ENCODE measurements at regions not wholly inside any gene's neighbourhood (a gene's known extent, or its start where the extent isn't known, plus 50 kb on each side); places are given as distances from the start of the nearest gene placed in this dataset.

DNA sequence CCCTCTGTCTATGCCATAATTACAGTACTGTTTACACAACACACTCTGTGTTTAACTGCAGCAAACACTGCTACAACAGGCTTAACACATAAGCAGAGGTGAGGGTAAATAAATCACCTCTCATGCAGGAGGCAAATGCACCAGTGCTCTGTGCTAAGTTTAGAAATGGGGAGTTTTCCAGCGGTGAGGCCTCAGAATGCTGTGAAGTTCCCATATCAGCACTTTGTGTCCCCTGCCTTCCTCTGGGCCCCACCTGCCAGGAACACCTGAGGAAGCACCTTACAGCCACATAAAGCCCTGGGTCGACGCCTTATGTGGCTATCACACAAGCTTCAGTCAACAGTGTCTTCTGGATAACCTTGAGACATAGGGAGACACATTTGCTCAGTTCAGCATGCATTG is 304.5 kb downstream of the HAPSTR1 start:
- H3K79me2 ChIP-seq (ENCODE audit: insufficient read depth): no peaks in the 10 kb centered on the region
- in situ Hi-C loops (cut with MboI): no loop called here
- no peak for TF ChIP-seq EZH2phosphoT487 (IDR thresholded peaks at IDR 0.05; ENCODE audit: insufficient read depth, low read depth)
- no peak for TF ChIP-seq EZH2 (IDR thresholded peaks at IDR 0.05; ENCODE audit: insufficient read depth, poor library complexity, severe bottlenecking)

DNA sequence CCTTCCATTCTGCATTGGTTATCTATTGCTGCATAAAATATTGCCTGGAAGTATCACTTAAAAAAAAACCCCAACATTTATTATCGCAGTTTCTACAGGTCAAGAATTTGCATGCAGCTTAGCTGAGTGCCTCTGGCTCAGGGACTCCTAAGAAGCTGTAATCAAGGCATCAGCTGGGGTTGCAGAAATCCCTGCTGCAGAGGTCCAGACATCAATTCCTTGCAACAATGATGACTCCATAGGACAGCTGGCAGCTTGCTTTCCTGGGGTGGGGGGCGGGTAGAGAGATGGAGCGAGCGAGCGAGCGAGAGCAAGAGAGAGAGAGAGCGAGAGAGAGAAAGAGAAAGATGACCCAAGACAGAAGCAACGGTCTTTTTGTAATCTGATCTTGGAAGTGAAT is 308.1 kb downstream of the HAPSTR1 start:
- 34 to 35% methylated on average over 8 of the region's 8 CpGs for WGBS, 2 experiments (ENCODE audit: low coverage in 1 of 2, low lambda C conversion rate in 2 of 2, missing lambda C conversion rate in 2 of 2)
- Histone ChIP-seq H3K9me2 (ENCODE audit: insufficient read depth) (no peaks in the 10 kb centered on the region), H3K79me2 (ENCODE audit: insufficient read depth) (no peaks in the 10 kb centered on the region), H3K4me3 (no peak overlapping the region), H3K9me3 (ENCODE audit: low read depth) (no peaks in the 10 kb centered on the region), H3K4me1 (ENCODE audit: insufficient read depth) (no peaks in the 10 kb centered on the region), H4K20me1 (ENCODE audit: insufficient read depth) (no peaks in the 10 kb centered on the region), H3K9ac (no peak overlapping the region), H3K27ac (no peak overlapping the region), H2AFZ (no peak overlapping the region), H3K4me2 (ENCODE audit: unreplicated experiment) (no peak overlapping the region), H3K36me3 (ENCODE audit: low read depth) (no peaks in the 10 kb centered on the region), H3F3A (ENCODE audit: insufficient read depth) (no peaks in the 10 kb centered on the region), H3K27me3 (replicated peaks; ENCODE audit: insufficient read depth) (no peaks in the 10 kb centered on the region)
- DNase-seq: no peak
- TF ChIP-seq EZH2 (IDR thresholded peaks at IDR 0.05; ENCODE audit: insufficient read depth, poor library complexity, severe bottlenecking) (no peak), EZH2phosphoT487 (IDR thresholded peaks at IDR 0.05; ENCODE audit: insufficient read depth, low read depth) (no peak)
- in situ Hi-C loops (cut with MboI): no loop called here

More for the DNA sequence above, 304.5 kb downstream of the HAPSTR1 start:
- Histone ChIP-seq H3K9me2 (ENCODE audit: insufficient read depth) (no peaks in the 10 kb centered on the region), H3K27me3 (replicated peaks; ENCODE audit: insufficient read depth) (no peaks in the 10 kb centered on the region), H3K4me3 (no peak overlapping the region), H3F3A (ENCODE audit: insufficient read depth) (no peaks in the 10 kb centered on the region), H3K9me3 (ENCODE audit: low read depth) (no peaks in the 10 kb centered on the region), H3K27ac (no peak overlapping the region), H2AFZ (no peak overlapping the region), H3K4me1 (ENCODE audit: insufficient read depth) (no peaks in the 10 kb centered on the region), H3K9ac (no peak overlapping the region), H4K20me1 (ENCODE audit: insufficient read depth) (no peaks in the 10 kb centered on the region), H3K4me2 (ENCODE audit: unreplicated experiment) (no peak overlapping the region), H3K36me3 (ENCODE audit: low read depth) (no peaks in the 10 kb centered on the region)
- no peak for DNase-seq
- WGBS, 2 experiments (ENCODE audit: low coverage in 1 of 2, low lambda C conversion rate in 2 of 2, missing lambda C conversion rate in 2 of 2): 15 to 35% methylated on average over 3 of the region's 3 CpGs

DNA sequence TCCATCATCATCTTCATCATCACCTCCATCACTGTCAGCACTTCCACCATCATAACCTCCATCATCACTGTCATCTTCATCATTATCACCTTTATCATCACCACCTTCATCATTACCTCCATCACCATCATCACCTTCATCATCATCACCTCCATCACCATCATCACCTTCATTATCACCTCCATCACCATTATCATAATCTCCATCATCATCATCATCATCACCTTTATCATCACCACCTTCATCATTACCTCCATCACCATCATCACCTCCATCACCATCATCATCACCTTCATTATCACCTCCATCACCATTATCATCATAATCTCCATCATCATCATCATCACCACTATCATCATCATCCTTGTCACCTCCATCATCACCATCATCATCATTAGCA is 309.7 kb downstream of the HAPSTR1 start:
- H2AFZ ChIP-seq: no peak overlapping the region
- H3K4me2 ChIP-seq (ENCODE audit: unreplicated experiment): no peak overlapping the region
- H3K4me3 ChIP-seq: no peak overlapping the region
- H3K9me2 ChIP-seq (ENCODE audit: insufficient read depth): no peaks in the 10 kb centered on the region
- in situ Hi-C loops (cut with MboI): no loop called here
- no peak overlapping the region for H3K27ac ChIP-seq
- TF ChIP-seq EZH2phosphoT487 (IDR thresholded peaks at IDR 0.05; ENCODE audit: insufficient read depth, low read depth) (no peak), EZH2 (IDR thresholded peaks at IDR 0.05; ENCODE audit: insufficient read depth, poor library complexity, severe bottlenecking) (no peak)
- no peak for DNase-seq
- H3F3A ChIP-seq (ENCODE audit: insufficient read depth): no peaks in the 10 kb centered on the region
- no peaks in the 10 kb centered on the region for H4K20me1 ChIP-seq (ENCODE audit: insufficient read depth)
- no peaks in the 10 kb centered on the region for H3K4me1 ChIP-seq (ENCODE audit: insufficient read depth)
- H3K27me3 ChIP-seq (replicated peaks; ENCODE audit: insufficient read depth): no peaks in the 10 kb centered on the region
- no peaks in the 10 kb centered on the region for H3K79me2 ChIP-seq (ENCODE audit: insufficient read depth)
- no peaks in the 10 kb centered on the region for H3K36me3 ChIP-seq (ENCODE audit: low read depth)
- no peaks in the 10 kb centered on the region for H3K9me3 ChIP-seq (ENCODE audit: low read depth)
- no peak overlapping the region for H3K9ac ChIP-seq

DNA sequence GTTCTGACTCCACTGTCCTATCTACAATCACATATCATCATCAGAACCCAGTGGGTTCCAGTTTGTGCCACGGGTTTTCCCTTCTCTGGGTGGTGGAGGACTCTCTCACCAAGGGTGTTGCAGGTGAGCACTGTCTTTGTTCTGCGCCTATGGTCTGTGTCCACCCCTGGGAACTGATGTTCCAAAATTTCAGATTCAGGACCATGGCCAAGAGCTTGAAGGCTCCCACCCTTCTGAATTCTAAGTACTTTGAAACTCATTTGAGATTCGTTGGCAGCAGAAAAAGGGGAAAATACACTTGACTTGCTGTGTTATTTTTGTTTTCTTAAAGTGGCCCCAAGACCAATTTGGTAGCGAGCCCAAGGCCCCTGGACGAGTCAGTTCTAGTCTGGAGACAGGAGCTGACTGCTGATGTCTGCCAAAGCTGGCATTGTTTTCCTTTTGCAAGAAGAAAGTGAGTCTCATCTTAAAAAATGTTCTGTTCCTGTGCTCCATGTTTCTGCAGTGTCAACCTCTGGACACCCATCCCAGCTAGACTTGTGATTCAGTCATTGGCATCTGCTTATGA is 310.9 kb downstream of the HAPSTR1 start:
- WGBS, 2 experiments (ENCODE audit: low coverage in 1 of 2, low lambda C conversion rate in 2 of 2, missing lambda C conversion rate in 2 of 2): 6 to 10% methylated on average over 5 of the region's 5 CpGs
- TF ChIP-seq EZH2 (IDR thresholded peaks at IDR 0.05; ENCODE audit: insufficient read depth, poor library complexity, severe bottlenecking): no peak
- TF ChIP-seq EZH2phosphoT487 (IDR thresholded peaks at IDR 0.05; ENCODE audit: insufficient read depth, low read depth): no peak
- in situ Hi-C loops (cut with MboI): no loop called here

DNA sequence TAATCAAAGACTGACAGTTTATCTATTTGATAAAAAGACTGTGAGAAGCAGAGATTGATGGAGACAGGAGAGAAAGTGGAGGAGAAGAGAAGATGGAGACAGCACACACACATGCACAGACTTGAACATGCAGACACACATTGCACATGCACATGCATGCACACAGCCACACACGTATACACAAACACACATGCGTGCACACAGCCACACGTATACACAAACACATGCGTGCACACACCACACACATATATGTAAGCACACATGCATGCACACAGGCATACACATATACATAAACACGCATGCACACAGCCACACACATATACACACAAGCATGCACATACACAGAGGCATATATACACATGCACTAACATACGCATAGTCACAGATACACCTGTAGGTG is 313.4 kb downstream of the HAPSTR1 start:
- Histone ChIP-seq H3K9me3 (ENCODE audit: low read depth) (no peaks in the 10 kb centered on the region), H3K9me2 (ENCODE audit: insufficient read depth) (no peaks in the 10 kb centered on the region), H3K79me2 (ENCODE audit: insufficient read depth) (no peaks in the 10 kb centered on the region), H3K27ac (no peak overlapping the region), H3K27me3 (replicated peaks; ENCODE audit: insufficient read depth) (no peaks in the 10 kb centered on the region), H3K4me1 (ENCODE audit: insufficient read depth) (no peaks in the 10 kb centered on the region), H3K4me2 (ENCODE audit: unreplicated experiment) (no peak overlapping the region), H3K4me3 (no peak overlapping the region), H4K20me1 (ENCODE audit: insufficient read depth) (no peaks in the 10 kb centered on the region), H3K36me3 (ENCODE audit: low read depth) (no peaks in the 10 kb centered on the region), H3F3A (ENCODE audit: insufficient read depth) (no peaks in the 10 kb centered on the region), H3K9ac (no peak overlapping the region), H2AFZ (no peak overlapping the region)
- in situ Hi-C loops (cut with MboI): no loop called here
- no peak for DNase-seq
- TF ChIP-seq EZH2 (IDR thresholded peaks at IDR 0.05; ENCODE audit: insufficient read depth, poor library complexity, severe bottlenecking) (no peak), EZH2phosphoT487 (IDR thresholded peaks at IDR 0.05; ENCODE audit: insufficient read depth, low read depth) (no peak)
- WGBS, 2 experiments (ENCODE audit: low coverage in 1 of 2, low lambda C conversion rate in 2 of 2, missing lambda C conversion rate in 2 of 2): 66 to 70% methylated on average over 6 of the region's 6 CpGs

More for the DNA sequence above, 310.9 kb downstream of the HAPSTR1 start:
- Histone ChIP-seq H2AFZ (no peak overlapping the region), H3K9me3 (ENCODE audit: low read depth) (no peaks in the 10 kb centered on the region), H3K9me2 (ENCODE audit: insufficient read depth) (no peaks in the 10 kb centered on the region), H3K27ac (no peak overlapping the region), H3K27me3 (replicated peaks; ENCODE audit: insufficient read depth) (no peaks in the 10 kb centered on the region), H3K4me2 (ENCODE audit: unreplicated experiment) (no peak overlapping the region), H3K4me1 (ENCODE audit: insufficient read depth) (no peaks in the 10 kb centered on the region), H3K36me3 (ENCODE audit: low read depth) (no peaks in the 10 kb centered on the region), H3F3A (ENCODE audit: insufficient read depth) (no peaks in the 10 kb centered on the region), H4K20me1 (ENCODE audit: insufficient read depth) (no peaks in the 10 kb centered on the region), H3K9ac (no peak overlapping the region), H3K79me2 (ENCODE audit: insufficient read depth) (no peaks in the 10 kb centered on the region), H3K4me3 (no peak overlapping the region)
- no peak for DNase-seq
